Endothelial cell of umbilical vein (primary cell): ENCODE measurements at regions not wholly inside any gene's neighbourhood (a gene's known extent, or its start where the extent isn't known, plus 50 kb on each side); places are given as distances from the start of the nearest gene placed in this dataset.

Source experiments
- BruUV-seq: library from RNA; stranded (reverse); fragments of 400-500 nt; replicated peaks from 2 replicates; lab custom pipeline; 2021; lab: Mats Ljungman, UMichigan
- CTCF ChIA-PET: fragments of 300-600, 350-600 bp; sonication (Branson Sonifier 250); formaldehyde crosslinking; loops from one replicate; lab custom pipeline; 2021; ENCODE audit warnings: antibody characterized with exemption, inconsistent platforms; lab: Charles Lee
- POLR2A ChIA-PET: fragments of 300-600, 350-600 bp; sonication (Branson Sonifier 250); formaldehyde crosslinking; loops from one replicate; lab custom pipeline; 2021; ENCODE audit warnings: antibody characterized with exemption, inconsistent platforms; lab: Charles Lee
- DNase-seq: peaks from one replicate; pipeline ENCODE4 v3.0.0-alpha.2; 2011; ENCODE audit warnings: low read depth, low spot score
- FAIRE-seq: peaks from 2 replicates; lab custom pipeline; 2011; peaks lifted over from hg19 to GRCh38; lab: Jason Lieb, UNC
- H2AFZ ChIP-seq: 2 replicates; pipeline ENCODE4 v1.6.0; 2012; ENCODE audit warnings: low read depth, low read length, control low read depth, inconsistent platforms
- H3K27ac ChIP-seq: 2 replicates; pipeline ENCODE4 v1.5.1; 2011; ENCODE audit warnings: low read depth, mild to moderate bottlenecking, control low read depth, low read length, moderate library complexity; ENCODE audit not compliant: insufficient read depth
- H3K27me3 ChIP-seq, 2 experiments: 2 replicates each; pipeline versions ENCODE4 v1.6.0 to v1.6.1; 2011; ENCODE audit warnings: low read length in 2 of 2, mixed read lengths in 1 of 2; ENCODE audit not compliant: control insufficient read depth in 2 of 2, insufficient read depth in 2 of 2
- H3K36me3 ChIP-seq, 2 experiments: 2 replicates in 1 of 2; 3 replicates in 1 of 2; pipeline ENCODE4 v1.5.1; 2011; ENCODE audit warnings: low read length in 2 of 2, mild to moderate bottlenecking in 1 of 2, moderate library complexity in 1 of 2; ENCODE audit not compliant: control insufficient read depth in 2 of 2, insufficient read depth in 2 of 2; ENCODE audit errors: extremely low read depth in 1 of 2
- H3K4me1 ChIP-seq: 3 replicates; pipeline ENCODE4 v1.5.1; 2011; ENCODE audit warnings: mild to moderate bottlenecking, low read length; ENCODE audit not compliant: control insufficient read depth, insufficient read depth; ENCODE audit errors: extremely low read depth
- H3K4me2 ChIP-seq: 2 replicates; pipeline ENCODE4 v1.6.1; 2011; ENCODE audit warnings: low read length, control low read depth, mixed read lengths; ENCODE audit not compliant: insufficient read depth
- H3K4me3 ChIP-seq, 3 experiments: fragments of 200-600 bp in 1 of 3; sonication (generic), shearing (Covaris generic) in 1 of 3; replicated peaks in 1 of 3; 2 replicates each; pipeline ENCODE4 v1.5.1; 2011 to 2016; ENCODE audit warnings: control low read depth in 3 of 3, low read length in 3 of 3, mild to moderate bottlenecking in 2 of 3, inconsistent platforms in 1 of 3, low read depth in 1 of 3, moderate library complexity in 1 of 3; ENCODE audit not compliant: insufficient read depth in 1 of 3
- H3K79me2 ChIP-seq: 2 replicates; pipeline ENCODE4 v1.6.0; 2012; ENCODE audit warnings: low read length, inconsistent platforms; ENCODE audit not compliant: control insufficient read depth, insufficient read depth
- H3K9ac ChIP-seq: replicated peaks from 2 replicates; pipeline ENCODE3; 2011; ENCODE audit warnings: low read length, control low read depth; ENCODE audit not compliant: insufficient read depth; ENCODE audit errors: extremely low read depth
- H3K9me1 ChIP-seq: replicated peaks from 3 replicates; pipeline ENCODE4 v1.6.0; 2011; ENCODE audit warnings: mild to moderate bottlenecking, low read length; ENCODE audit not compliant: control insufficient read depth, insufficient read depth; ENCODE audit errors: extremely low read depth
- H3K9me3 ChIP-seq: replicated peaks from 2 replicates; pipeline ENCODE4 v1.5.1; 2012; ENCODE audit warnings: low read length, inconsistent platforms; ENCODE audit not compliant: control insufficient read depth, insufficient read depth
- H4K20me1 ChIP-seq: replicated peaks from 2 replicates; pipeline ENCODE3; 2011; ENCODE audit warnings: mild to moderate bottlenecking, low read length; ENCODE audit not compliant: control insufficient read depth, insufficient read depth; ENCODE audit errors: extremely low read depth
- CTCF ChIP-seq, 2 donors: IDR thresholded peaks; 1 replicate in 1 of 2; 2 replicates in 1 of 2; pipeline ENCODE4 v1.5.1; 2011; ENCODE audit warnings: low read length in 2 of 2, mild to moderate bottlenecking in 2 of 2, moderate library complexity in 2 of 2, control low read depth in 1 of 2, inconsistent platforms in 1 of 2, low read depth in 1 of 2; ENCODE audit not compliant: insufficient read depth in 1 of 2; ENCODE audit errors: extremely low read depth in 1 of 2
- EZH2 ChIP-seq: IDR thresholded peaks from 2 replicates; pipeline ENCODE4 v1.6.1; 2012; ENCODE audit warnings: borderline replicate concordance, low read depth, mild to moderate bottlenecking, moderate library complexity, low read length, inconsistent platforms; ENCODE audit not compliant: severe bottlenecking
- FOS ChIP-seq: IDR thresholded peaks from 2 replicates; pipeline ENCODE4 v1.6.1; 2011; ENCODE audit warnings: mild to moderate bottlenecking, low read length, moderate library complexity, borderline replicate concordance; ENCODE audit not compliant: insufficient read depth
- GATA2 ChIP-seq: IDR thresholded peaks from 2 replicates; pipeline ENCODE4 v1.7.0; 2011; ENCODE audit warnings: low read depth, mild to moderate bottlenecking, moderate library complexity, mixed read lengths, low read length; ENCODE audit not compliant: insufficient read length, insufficient read depth
- JUN ChIP-seq: IDR thresholded peaks from 2 replicates; pipeline ENCODE4 v1.6.1; 2011; ENCODE audit warnings: borderline replicate concordance, low read depth; ENCODE audit not compliant: insufficient read length, insufficient read depth
- MAX ChIP-seq: IDR thresholded peaks from 2 replicates; pipeline ENCODE4 v1.6.1; 2011; ENCODE audit not compliant: insufficient read depth, insufficient read length
- MYC ChIP-seq: IDR thresholded peaks from one replicate; pipeline ENCODE4 v1.6.1; 2011; ENCODE audit warnings: mild to moderate bottlenecking, low read depth, low read length
- POLR2A ChIP-seq: IDR thresholded peaks from 2 replicates; pipeline ENCODE4 v1.6.1; 2012; ENCODE audit warnings: low read depth, mild to moderate bottlenecking, control low read depth, low read length
- POLR2AphosphoS5 ChIP-seq: IDR thresholded peaks from 2 replicates; pipeline ENCODE4 v1.6.1; 2012; ENCODE audit warnings: low read depth, mild to moderate bottlenecking, control low read depth, low read length, moderate library complexity; ENCODE audit not compliant: insufficient read depth
- dilution Hi-C: fragments of 300-500 bp; cut with MboI; formaldehyde crosslinking; loops from one replicate; pipeline ENCODE4 v1.15.0; 2019; ENCODE audit warnings: low sequenced_read_pairs; ENCODE audit not compliant: extremely low pct_ligation_motif_present
- intact Hi-C: fragments of 100-400 bp; cut with micrococcal nuclease; formaldehyde crosslinking; loops from one replicate; pipeline ENCODE4 v1.10.0; 2022

GRCh38 chr10:121282264-121282663, 316.0 kb downstream of the FGFR2 start:
- POLR2A ChIA-PET: no interaction called here
- no peak overlapping the region for H2AFZ ChIP-seq
- FAIRE-seq: no peak
- no TSS peak for BruUV-seq
- DNase-seq: no peak
- no peak for TF ChIP-seq GATA2
- TF ChIP-seq EZH2: no peak
- no peak for TF ChIP-seq MAX
- TF ChIP-seq CTCF (IDR thresholded peaks at IDR 0.05; ENCODE audit: extremely low read depth in 1 of 2, insufficient read depth in 1 of 2, low read depth in 1 of 2, low read length in 2 of 2): no peak
- no peak for TF ChIP-seq JUN
- no peak for TF ChIP-seq MYC
- no peak for TF ChIP-seq POLR2A
- TF ChIP-seq POLR2AphosphoS5: no peak
- TF ChIP-seq FOS: no peak
- H3K79me2 ChIP-seq: no peaks in the 10 kb centered on the region
- no peak overlapping the region for H3K27ac ChIP-seq
- H3K9me3 ChIP-seq: no peaks in the 10 kb centered on the region
- dilution Hi-C loops: no loop called here
- H4K20me1 ChIP-seq: no peaks in the 10 kb centered on the region
- H3K36me3 ChIP-seq: no peaks in the 10 kb centered on the region
- no peaks in the 10 kb centered on the region for H3K4me1 ChIP-seq
- H3K4me2 ChIP-seq: no peak overlapping the region
- CTCF ChIA-PET: no interaction called here
- no peak overlapping the region for H3K9ac ChIP-seq
- H3K9me1 ChIP-seq: no peaks in the 10 kb centered on the region
- H3K27me3 ChIP-seq: no peaks in the 10 kb centered on the region
- intact Hi-C loops: no loop called here
- H3K4me3 ChIP-seq: no peak overlapping the region
